HEK293 (cell line): ENCODE measurements at regions not wholly inside any gene's neighbourhood (a gene's known extent, or its start where the extent isn't known, plus 50 kb on each side); places are given as distances from the start of the nearest gene placed in this dataset.

ENCODE experiments used
- CTCF ChIA-PET: fragments of 350-600 bp; formaldehyde crosslinking; extraction: SDS; loops from one replicate; lab custom pipeline; 2021; ENCODE audit warnings: antibody characterized with exemption; lab: Yijun Ruan, JAX
- POLR2A ChIA-PET: fragments of 300-600 bp; formaldehyde crosslinking; extraction: SDS; loops from one replicate; lab custom pipeline; 2020; ENCODE audit warnings: antibody characterized with exemption, inconsistent platforms; lab: Yijun Ruan, JAX
- H3K27ac ChIP-seq: fragments of 200-500 bp; sonication (Bioruptor generic); 2 replicates; pipeline ENCODE4 v1.5.1; 2014; ENCODE audit warnings: low read depth, low read length, control low read depth, inconsistent platforms; ENCODE audit errors: extremely low read depth
- H3K36me3 ChIP-seq, 2 experiments: fragments of 200-500 bp in 1 of 2; sonication (Bioruptor generic) in 1 of 2; 1 replicate in 1 of 2; 2 replicates in 1 of 2; pipeline ENCODE4 v1.5.1; 2014 to 2017; ENCODE audit warnings: inconsistent platforms in 2 of 2, low read length in 2 of 2; ENCODE audit not compliant: control insufficient read depth in 2 of 2, insufficient read depth in 1 of 2
- H3K4me1 ChIP-seq: fragments of 200-500 bp; sonication (Bioruptor generic); 2 replicates; pipeline ENCODE4 v1.5.1; 2014; ENCODE audit warnings: mild to moderate bottlenecking, low read length, inconsistent platforms; ENCODE audit not compliant: control insufficient read depth, insufficient read depth
- H3K4me3 ChIP-seq: 2 replicates; pipeline ENCODE4 v1.5.1; 2011; ENCODE audit warnings: low read depth, mild to moderate bottlenecking, control low read depth, low read length, moderate library complexity
- H3K9me3 ChIP-seq: fragments of 200-500 bp; sonication (Bioruptor generic); 2 replicates; pipeline ENCODE4 v1.5.1; 2014; ENCODE audit warnings: low read depth, low read length, inconsistent platforms; ENCODE audit not compliant: control insufficient read depth, insufficient read depth
- KLF10 ChIP-seq: fragments of 450-650 bp; IDR thresholded peaks from 2 replicates; pipeline ENCODE4 v1.5.1; 2018; ENCODE audit warnings: missing biosample characterization, mild to moderate bottlenecking, missing genetic modification characterization
- OSR2 ChIP-seq: fragments of 450-650 bp; formaldehyde crosslinking; IDR thresholded peaks from 2 replicates; pipeline ENCODE4 v1.5.1; 2016; ENCODE audit warnings: missing biosample characterization, missing genetic modification characterization
- PATZ1 ChIP-seq: fragments of 450-650 bp; formaldehyde crosslinking; IDR thresholded peaks from 2 replicates; pipeline ENCODE4 v1.5.1; 2016; ENCODE audit warnings: missing biosample characterization, missing genetic modification characterization
- PRDM1 ChIP-seq: fragments of 450-650 bp; formaldehyde crosslinking; IDR thresholded peaks from 2 replicates; pipeline ENCODE4; 2016; ENCODE audit warnings: missing biosample characterization, missing genetic modification characterization
- PRDM10 ChIP-seq: fragments of 450-650 bp; formaldehyde crosslinking; IDR thresholded peaks from 2 replicates; pipeline ENCODE4 v1.5.1; 2016; ENCODE audit warnings: missing biosample characterization, missing genetic modification characterization
- SETDB1 ChIP-seq: IDR thresholded peaks from one replicate; pipeline ENCODE4 v1.6.1; 2017; ENCODE audit warnings: mild to moderate bottlenecking, low read length, moderate library complexity, mixed read lengths; ENCODE audit not compliant: insufficient read length
- TRIM28 ChIP-seq: IDR thresholded peaks from 2 replicates; pipeline ENCODE4 v1.6.1; 2011; ENCODE audit warnings: low read length, control low read depth, borderline replicate concordance
- YY2 ChIP-seq: fragments of 450-650 bp; formaldehyde crosslinking; IDR thresholded peaks from 2 replicates; pipeline ENCODE4 v1.5.1; 2016; ENCODE audit warnings: missing biosample characterization, missing genetic modification characterization
- ZBTB17 ChIP-seq: fragments of 450-650 bp; formaldehyde crosslinking; IDR thresholded peaks from 2 replicates; pipeline ENCODE4 v1.5.1; 2016; ENCODE audit warnings: missing biosample characterization, missing genetic modification characterization
- ZBTB48 ChIP-seq: fragments of 450-650 bp; formaldehyde crosslinking; IDR thresholded peaks from 2 replicates; pipeline ENCODE4 v1.5.1; 2016; ENCODE audit warnings: missing biosample characterization, missing genetic modification characterization
- ZFP37 ChIP-seq: fragments of 450-650 bp; formaldehyde crosslinking; IDR thresholded peaks from 2 replicates; pipeline ENCODE4 v1.5.1; 2016; ENCODE audit warnings: missing biosample characterization, missing genetic modification characterization
- ZIC2 ChIP-seq: fragments of 450-650 bp; formaldehyde crosslinking; IDR thresholded peaks from 2 replicates; pipeline ENCODE4 v1.5.1; 2016; ENCODE audit warnings: missing biosample characterization, missing genetic modification characterization
- ZNF121 ChIP-seq: fragments of 450-650 bp; formaldehyde crosslinking; IDR thresholded peaks from 2 replicates; pipeline ENCODE4 v1.5.1; 2016; ENCODE audit warnings: missing biosample characterization, missing genetic modification characterization
- ZNF148 ChIP-seq: fragments of 450-650 bp; formaldehyde crosslinking; IDR thresholded peaks from 2 replicates; pipeline ENCODE4 v1.5.0; 2017; ENCODE audit warnings: missing biosample characterization, missing genetic modification characterization, borderline replicate concordance
- ZNF223 ChIP-seq: fragments of 450-650 bp; formaldehyde crosslinking; IDR thresholded peaks from 2 replicates; pipeline ENCODE4 v1.5.1; 2016; ENCODE audit warnings: missing biosample characterization, missing genetic modification characterization
- ZNF324 ChIP-seq: fragments of 450-650 bp; formaldehyde crosslinking; IDR thresholded peaks from 2 replicates; pipeline ENCODE4 v1.5.1; 2016; ENCODE audit warnings: missing biosample characterization, missing genetic modification characterization
- ZNF335 ChIP-seq: fragments of 450-650 bp; formaldehyde crosslinking; conservative IDR thresholded peaks from 2 replicates; pipeline ENCODE4 v1.5.1; 2016; ENCODE audit warnings: missing biosample characterization, missing genetic modification characterization
- ZNF394 ChIP-seq: fragments of 450-650 bp; formaldehyde crosslinking; IDR thresholded peaks from 2 replicates; pipeline ENCODE4 v1.5.1; 2016; ENCODE audit warnings: missing biosample characterization, missing genetic modification characterization, mild to moderate bottlenecking, moderate library complexity, borderline replicate concordance
- ZNF513 ChIP-seq: fragments of 450-650 bp; IDR thresholded peaks from 2 replicates; pipeline ENCODE4 v1.5.1; 2018; ENCODE audit warnings: missing biosample characterization, missing genetic modification characterization
- ZNF585B ChIP-seq: fragments of 450-650 bp; formaldehyde crosslinking; IDR thresholded peaks from 2 replicates; pipeline ENCODE4 v1.5.1; 2016; ENCODE audit warnings: missing biosample characterization, missing genetic modification characterization
- ZNF600 ChIP-seq: fragments of 450-650 bp; formaldehyde crosslinking; IDR thresholded peaks from 2 replicates; pipeline ENCODE4 v1.5.1; 2016; ENCODE audit warnings: missing biosample characterization, missing genetic modification characterization
- ZSCAN23 ChIP-seq: fragments of 450-650 bp; formaldehyde crosslinking; IDR thresholded peaks from 2 replicates; pipeline ENCODE4 v1.5.1; 2016; ENCODE audit warnings: missing biosample characterization, missing genetic modification characterization
- TF ChIP-seq, protein P1 (sequence below): fragments of 450-650 bp; formaldehyde crosslinking; IDR thresholded peaks from 2 replicates; pipeline ENCODE4 v1.5.1; 2017; ENCODE audit warnings: missing biosample characterization, missing genetic modification characterization

DNA sequence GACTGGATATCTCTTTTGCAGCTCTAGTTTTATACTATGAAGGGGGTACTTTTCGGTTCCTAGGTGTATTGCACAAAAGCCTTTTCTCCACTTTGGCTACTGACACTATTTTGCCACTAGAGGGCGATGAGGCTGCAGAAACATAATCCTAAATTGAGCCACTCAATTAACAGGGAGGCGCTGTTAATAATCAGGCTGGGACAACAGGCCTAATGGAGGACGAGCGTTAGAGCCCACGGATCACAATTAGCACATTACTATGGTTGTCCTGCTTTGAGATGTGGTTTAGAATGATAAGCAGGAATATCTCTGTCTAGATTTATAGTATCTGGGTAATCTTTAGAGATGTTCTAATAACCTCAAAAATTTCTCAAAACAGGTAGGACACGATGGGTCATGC lies 62.2 kb upstream of the PMAIP1 start (continued):
- TF ChIP-seq PATZ1 (tag by site-specific recombination) = no peak
- no peak for TF ChIP-seq SETDB1
- TF ChIP-seq, protein P1, sequence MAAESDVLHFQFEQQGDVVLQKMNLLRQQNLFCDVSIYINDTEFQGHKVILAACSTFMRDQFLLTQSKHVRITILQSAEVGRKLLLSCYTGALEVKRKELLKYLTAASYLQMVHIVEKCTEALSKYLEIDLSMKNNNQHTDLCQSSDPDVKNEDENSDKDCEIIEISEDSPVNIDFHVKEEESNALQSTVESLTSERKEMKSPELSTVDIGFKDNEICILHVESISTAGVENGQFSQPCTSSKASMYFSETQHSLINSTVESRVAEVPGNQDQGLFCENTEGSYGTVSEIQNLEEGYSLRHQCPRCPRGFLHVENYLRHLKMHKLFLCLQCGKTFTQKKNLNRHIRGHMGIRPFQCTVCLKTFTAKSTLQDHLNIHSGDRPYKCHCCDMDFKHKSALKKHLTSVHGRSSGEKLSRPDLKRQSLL (tag by site-specific recombination) = no peak; the same call in 1 of the 2 replicates
- TF ChIP-seq TRIM28 = no peak
- TF ChIP-seq ZNF121 (tag by site-specific recombination) = no peak
- TF ChIP-seq KLF10 (tag by site-specific recombination) = no peak
- TF ChIP-seq ZNF223 = no peak
- TF ChIP-seq ZFP37 (tag by site-specific recombination) = 0 out of 2 replicates have a peak, but pooled peaks have one; percentile 18
- no peak for TF ChIP-seq YY2 (tag by site-specific recombination)
- TF ChIP-seq ZNF513 (tag by site-specific recombination) = 0 out of 2 replicates have a peak, but pooled peaks have one; percentile 22
- TF ChIP-seq, all 188 proteins: peak for 10

DNA sequence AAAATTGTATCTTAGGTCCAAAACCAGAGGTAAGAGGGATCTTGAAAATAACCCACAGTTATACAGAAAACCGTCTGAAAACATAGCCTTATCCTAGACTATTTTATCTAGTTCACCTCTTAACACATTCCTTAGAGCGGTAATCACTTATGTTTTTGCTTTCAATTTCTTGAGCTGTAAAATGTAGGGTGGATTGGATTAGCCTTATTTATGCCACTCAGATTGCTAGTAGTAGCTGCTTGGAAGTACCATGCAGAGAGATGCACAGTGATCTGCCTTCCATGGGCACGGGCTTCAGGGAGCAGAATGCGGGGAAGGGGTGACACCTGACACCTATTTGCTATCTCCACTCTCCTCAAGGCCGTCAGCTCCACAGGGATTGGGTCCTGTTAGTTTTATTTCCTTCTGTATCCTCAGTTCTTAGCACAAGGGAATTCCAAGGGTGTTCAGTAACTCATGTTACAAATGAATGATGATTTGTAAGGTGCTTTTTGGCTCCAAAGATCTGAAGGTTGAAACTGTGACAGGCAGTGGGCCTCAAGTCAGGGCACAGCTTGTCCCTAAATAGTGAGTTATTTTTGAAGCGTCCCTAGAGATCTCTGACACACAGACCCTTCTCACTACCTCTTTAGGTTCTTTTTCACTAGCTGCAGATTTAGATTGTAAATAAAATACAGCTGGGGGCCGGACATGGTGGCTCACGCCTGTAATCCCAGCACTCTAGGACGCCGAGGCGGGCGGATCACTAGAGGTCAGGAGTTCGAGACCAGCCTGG lies 64.0 kb upstream of the PMAIP1 start:
- TF ChIP-seq ZNF324 (tag by site-specific recombination) = no peak
- TF ChIP-seq ZNF394 (tag by site-specific recombination) = 0 out of 2 replicates have a peak, but pooled peaks have one; percentile 11
- peak; percentile 70 for TF ChIP-seq ZNF585B (tag by site-specific recombination)
- peak; percentile 49 for TF ChIP-seq PRDM10 (tag by site-specific recombination)
- 0 out of 2 replicates have a peak, but pooled peaks have one; percentile 19 for TF ChIP-seq ZIC2 (tag by site-specific recombination)
- peak; percentile 34; the same call in 1 of the 2 replicates for TF ChIP-seq OSR2 (tag by site-specific recombination)
- TF ChIP-seq ZBTB48 (tag by site-specific recombination) = peak; percentile 50; the same call in 1 of the 2 replicates
- TF ChIP-seq PRDM1 = peak; percentile 51; the same call in 1 of the 2 replicates
- TF ChIP-seq ZBTB17 (tag by site-specific recombination) = peak; percentile 70
- no peak for TF ChIP-seq ZSCAN23 (tag by site-specific recombination)
- TF ChIP-seq ZNF335 (tag by site-specific recombination) = 0 out of 2 replicates have a peak, but pooled peaks have one; percentile 28
- 0 out of 2 replicates have a peak, but pooled peaks have one; percentile 19 for TF ChIP-seq ZNF600 (tag by site-specific recombination)
- TF ChIP-seq ZNF148 (tag by site-specific recombination) = no peak
- no peak overlapping the region; the same call in 1 of the 2 replicates for H3K27ac ChIP-seq
- H3K36me3 ChIP-seq = no peaks in the 10 kb centered on the region
- ChIA-PET CTCF (interaction anchor here (0.6 to 5.3 kb wide), 19 partner anchors 8 to 718 kb away, joined by 3 to 33 read pairs (median 4); partner anchors contain the start of genes CCBE1 and PMAIP1), POLR2A (interaction anchor here (1.2 to 4.1 kb wide), 3 partner anchors 64 to 69 kb away, joined by 3 to 33 read pairs (median 22); partner anchors contain the start of gene PMAIP1)
- no peaks in the 10 kb centered on the region for H3K9me3 ChIP-seq
- no peak overlapping the region for H3K4me3 ChIP-seq
- peaks cover 7% of the 10 kb centered on the region for H3K4me1 ChIP-seq
